ENCODE measurements at regions not wholly inside any gene's neighbourhood (a gene's known extent, or its start where the extent isn't known, plus 50 kb on each side); places are given as distances from the start of the nearest gene placed in this dataset.
"Not testable (repeated sequence)": the region's sequence is repeated elsewhere in the genome, so short reads cannot be mapped to it uniquely, and the experiment has no call there.

GRCh38 chr5:135143682-135144081 lies 109.7 kb upstream of the PITX1 start:
- TF ChIP-seq, protein P1, sequence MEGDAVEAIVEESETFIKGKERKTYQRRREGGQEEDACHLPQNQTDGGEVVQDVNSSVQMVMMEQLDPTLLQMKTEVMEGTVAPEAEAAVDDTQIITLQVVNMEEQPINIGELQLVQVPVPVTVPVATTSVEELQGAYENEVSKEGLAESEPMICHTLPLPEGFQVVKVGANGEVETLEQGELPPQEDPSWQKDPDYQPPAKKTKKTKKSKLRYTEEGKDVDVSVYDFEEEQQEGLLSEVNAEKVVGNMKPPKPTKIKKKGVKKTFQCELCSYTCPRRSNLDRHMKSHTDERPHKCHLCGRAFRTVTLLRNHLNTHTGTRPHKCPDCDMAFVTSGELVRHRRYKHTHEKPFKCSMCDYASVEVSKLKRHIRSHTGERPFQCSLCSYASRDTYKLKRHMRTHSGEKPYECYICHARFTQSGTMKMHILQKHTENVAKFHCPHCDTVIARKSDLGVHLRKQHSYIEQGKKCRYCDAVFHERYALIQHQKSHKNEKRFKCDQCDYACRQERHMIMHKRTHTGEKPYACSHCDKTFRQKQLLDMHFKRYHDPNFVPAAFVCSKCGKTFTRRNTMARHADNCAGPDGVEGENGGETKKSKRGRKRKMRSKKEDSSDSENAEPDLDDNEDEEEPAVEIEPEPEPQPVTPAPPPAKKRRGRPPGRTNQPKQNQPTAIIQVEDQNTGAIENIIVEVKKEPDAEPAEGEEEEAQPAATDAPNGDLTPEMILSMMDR (optimal IDR thresholded peaks at IDR 0.05 in 1 of 3, IDR thresholded peaks at IDR 0.05 in 1 of 3, conservative IDR thresholded peaks at IDR 0.05 in 1 of 3; ENCODE audit: extremely low read depth in 1 of 3, insufficient read depth in 2 of 3, low read length in 3 of 3) = not testable (repeated sequence)
- TF ChIP-seq EZH2 (IDR thresholded peaks at IDR 0.05; ENCODE audit: low read length) = not testable (repeated sequence)
